WTC11 (cell line): ENCODE measurements at regions not wholly inside any gene's neighbourhood (a gene's known extent, or its start where the extent isn't known, plus 50 kb on each side); places are given as distances from the start of the nearest gene placed in this dataset.

Experiments used
- ATAC-seq: fragments of 200-7000 bp; cut with Tn5 transposase; 2 replicates; pipeline ENCODE4 v1.10.0; 2021; ENCODE audit warnings: mild to moderate bottlenecking, moderate library complexity
- CTCF ChIA-PET: fragments of 300-600 bp; sonication (Branson Sonifier 250); formaldehyde crosslinking; loops from one replicate; lab custom pipeline; 2021; ENCODE audit warnings: antibody characterized with exemption; lab: Charles Lee
- POLR2A ChIA-PET: fragments of 350-600 bp; sonication (Branson Sonifier 250); formaldehyde crosslinking; loops from one replicate; lab custom pipeline; 2021; ENCODE audit warnings: antibody characterized with exemption; lab: Charles Lee
- DNase-seq: peaks from one replicate; pipeline ENCODE4 v3.0.0; 2021; ENCODE audit warnings: low spot score
- H3K27ac Mint-ChIP-seq: 2 replicates; pipeline ENCODE4 v1.8.0; 2021; ENCODE audit warnings: mixed read lengths
- H3K27me3 Mint-ChIP-seq: 2 replicates; pipeline ENCODE4 v1.8.0; 2021; ENCODE audit warnings: low read depth, mild to moderate bottlenecking, moderate library complexity, mixed read lengths
- H3K36me3 Mint-ChIP-seq: 2 replicates; pipeline ENCODE4 v1.8.0; 2021; ENCODE audit warnings: mixed read lengths
- H3K4me1 Mint-ChIP-seq: 2 replicates; pipeline ENCODE4 v1.8.0; 2022; ENCODE audit warnings: mixed read lengths
- H3K4me3 Mint-ChIP-seq: 2 replicates; pipeline ENCODE4 v1.8.0; 2021; ENCODE audit warnings: mild to moderate bottlenecking, moderate library complexity, mixed read lengths
- H3K9me3 Mint-ChIP-seq: 2 replicates; pipeline ENCODE4 v1.8.0; 2021; ENCODE audit warnings: mixed read lengths
- ATF1 ChIP-seq: sonication (generic); formaldehyde crosslinking; IDR thresholded peaks from 2 replicates; pipeline ENCODE4 v1.8.1; 2023; ENCODE audit warnings: mild to moderate bottlenecking, moderate library complexity, missing genetic modification reagents
- CREM ChIP-seq: sonication (generic); formaldehyde crosslinking; IDR thresholded peaks from 2 replicates; pipeline ENCODE4 v1.8.1; 2022; ENCODE audit warnings: mild to moderate bottlenecking, missing genetic modification reagents, moderate library complexity
- ELF4 ChIP-seq: sonication (generic); formaldehyde crosslinking; IDR thresholded peaks from 2 replicates; pipeline ENCODE4 v1.8.1; 2022; ENCODE audit warnings: low read depth, mild to moderate bottlenecking, moderate library complexity, missing genetic modification reagents
- FOXK1 ChIP-seq: sonication (generic); formaldehyde crosslinking; IDR thresholded peaks from 2 replicates; pipeline ENCODE4 v1.8.0; 2022; ENCODE audit warnings: mild to moderate bottlenecking, moderate library complexity, missing genetic modification reagents
- FOXP1 ChIP-seq: sonication (generic); formaldehyde crosslinking; IDR thresholded peaks from 2 replicates; pipeline ENCODE4 v1.8.0; 2022; ENCODE audit warnings: missing genetic modification reagents, mild to moderate bottlenecking, moderate library complexity, borderline replicate concordance
- GABPB1 ChIP-seq: sonication (generic); formaldehyde crosslinking; IDR thresholded peaks from 2 replicates; pipeline ENCODE4 v1.8.1; 2023; ENCODE audit warnings: mild to moderate bottlenecking, missing genetic modification reagents
- GTF2I ChIP-seq: fragments of 250-450 bp; sonication (Bioruptor Pico); conservative IDR thresholded peaks from 2 replicates; pipeline ENCODE4 v1.4.0; 2021; ENCODE audit warnings: mild to moderate bottlenecking
- HMGXB4 ChIP-seq: sonication (generic); formaldehyde crosslinking; IDR thresholded peaks from 2 replicates; pipeline ENCODE4 v1.8.1; 2023; ENCODE audit warnings: mild to moderate bottlenecking, moderate library complexity, missing genetic modification reagents
- IRF2 ChIP-seq: sonication (generic); formaldehyde crosslinking; IDR thresholded peaks from 2 replicates; pipeline ENCODE4 v1.8.0; 2022; ENCODE audit warnings: low read depth, missing genetic modification reagents, borderline replicate concordance
- NFE2L1 ChIP-seq: sonication (generic); formaldehyde crosslinking; IDR thresholded peaks from 2 replicates; pipeline ENCODE4 v1.8.1; 2023; ENCODE audit warnings: missing genetic modification reagents
- NFYB ChIP-seq: sonication (generic); formaldehyde crosslinking; conservative IDR thresholded peaks from 2 replicates; pipeline ENCODE4 v1.8.0; 2022; ENCODE audit warnings: low read depth, missing genetic modification reagents
- NR3C1 ChIP-seq: sonication (generic); formaldehyde crosslinking; conservative IDR thresholded peaks from 2 replicates; pipeline ENCODE4 v1.8.1; 2023; ENCODE audit warnings: low read depth, mild to moderate bottlenecking, missing genetic modification reagents
- SOX15 ChIP-seq: fragments of 250-450 bp; sonication (Bioruptor Pico); IDR thresholded peaks from 2 replicates; pipeline ENCODE4 v1.9.0; 2021; ENCODE audit warnings: mild to moderate bottlenecking
- TEAD1 ChIP-seq: sonication (generic); formaldehyde crosslinking; IDR thresholded peaks from 2 replicates; pipeline ENCODE4 v1.8.0; 2022; ENCODE audit warnings: mild to moderate bottlenecking, missing genetic modification reagents
- TP53 ChIP-seq: sonication (generic); formaldehyde crosslinking; IDR thresholded peaks from 2 replicates; pipeline ENCODE4 v1.8.1; 2023; ENCODE audit warnings: mild to moderate bottlenecking, missing genetic modification reagents
- ZBTB21 ChIP-seq: sonication (generic); formaldehyde crosslinking; IDR thresholded peaks from 2 replicates; pipeline ENCODE4 v1.8.1; 2023; ENCODE audit warnings: mild to moderate bottlenecking, missing genetic modification reagents, borderline replicate concordance
- ZMAT4 ChIP-seq: fragments of 250-450 bp; sonication (Bioruptor Pico); IDR thresholded peaks from 2 replicates; pipeline ENCODE4 v1.9.0; 2021; ENCODE audit warnings: mild to moderate bottlenecking
- ZSCAN18 ChIP-seq: fragments of 250-450 bp; sonication (Bioruptor Pico); IDR thresholded peaks from 2 replicates; pipeline ENCODE4 v2.1.2; 2022; ENCODE audit warnings: mild to moderate bottlenecking, moderate library complexity
- TF ChIP-seq, protein P1 (sequence below): fragments of 250-450 bp; sonication (Bioruptor Pico); conservative IDR thresholded peaks from 2 replicates; pipeline ENCODE4 v1.9.0; 2021; ENCODE audit warnings: mild to moderate bottlenecking
- TF ChIP-seq, protein P2 (sequence below): sonication (generic); formaldehyde crosslinking; IDR thresholded peaks from 2 replicates; pipeline ENCODE4 v1.8.0; 2023; ENCODE audit warnings: mild to moderate bottlenecking, missing genetic modification reagents
- TF ChIP-seq, protein P3 (sequence below): sonication (generic); formaldehyde crosslinking; IDR thresholded peaks from 2 replicates; pipeline ENCODE4 v1.8.1; 2023; ENCODE audit warnings: mild to moderate bottlenecking, missing genetic modification reagents, moderate library complexity
- TF ChIP-seq, protein P4 (sequence below): fragments of 250-450 bp; sonication (Bioruptor Pico); IDR thresholded peaks from 2 replicates; pipeline ENCODE4 v1.8.0; 2021; ENCODE audit warnings: mild to moderate bottlenecking

DNA sequence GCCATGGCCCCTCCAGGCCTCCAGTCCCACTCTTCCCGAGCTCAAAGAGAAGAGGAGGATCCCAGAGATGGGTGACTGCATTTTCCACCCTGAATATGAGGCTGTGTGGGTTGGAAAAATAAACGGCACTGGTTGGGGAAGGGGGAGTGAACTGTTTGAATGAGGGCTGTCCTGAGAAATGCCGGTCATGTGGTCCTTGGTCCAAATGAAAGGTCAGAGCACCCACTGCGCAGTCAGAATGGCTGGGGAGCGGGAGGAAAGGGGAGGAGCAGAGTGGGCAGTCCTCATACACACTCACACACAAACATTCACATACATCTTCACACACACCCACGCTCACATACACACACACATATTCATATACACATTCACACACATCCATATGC lies 83.1 kb downstream of the MRPL14 start:
- CTCF ChIA-PET, result interaction anchor here (0.7 to 2.1 kb wide), 5 partner anchors 19 to 274 kb away, joined by 3 to 19 read pairs (median 6); partner anchors contain the start of gene VEGFA
- no peak for ATAC-seq

DNA sequence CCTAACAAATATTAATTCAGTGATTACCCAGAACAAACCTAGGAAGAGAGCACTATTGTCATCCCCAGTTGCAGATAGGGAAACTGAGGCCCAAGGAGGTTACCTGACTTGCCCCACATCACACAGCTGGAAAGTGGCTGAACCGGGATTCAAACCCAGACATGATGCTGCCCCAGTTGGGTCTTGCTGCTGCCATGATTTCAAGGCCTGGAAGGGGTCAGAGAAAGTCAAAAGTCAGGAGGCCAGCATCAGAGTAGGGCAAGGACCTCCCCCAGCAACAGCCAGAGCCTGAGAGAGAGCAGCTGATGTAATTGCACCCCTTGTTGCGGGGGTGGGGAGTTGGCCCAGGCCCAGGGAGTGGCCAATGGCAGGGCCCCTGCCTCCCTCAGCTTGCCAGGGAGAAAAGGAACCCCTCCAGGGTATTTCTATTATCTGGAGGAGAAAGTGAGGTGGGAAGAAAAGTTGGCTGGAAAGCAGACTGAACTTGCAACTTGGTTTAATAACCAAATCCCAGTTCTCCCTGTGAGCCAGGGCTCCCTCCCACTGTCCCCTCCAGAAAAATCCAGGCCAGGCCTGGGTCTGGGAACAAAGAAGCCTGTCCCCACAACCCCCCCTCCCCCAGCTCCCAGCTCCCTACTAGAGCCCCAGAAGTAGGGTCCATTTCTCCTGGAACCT lies 83.6 kb downstream of the MRPL14 start:
- TF ChIP-seq IRF2 (CRISPR knock-in tag), result no peak
- TF ChIP-seq, protein P1, sequence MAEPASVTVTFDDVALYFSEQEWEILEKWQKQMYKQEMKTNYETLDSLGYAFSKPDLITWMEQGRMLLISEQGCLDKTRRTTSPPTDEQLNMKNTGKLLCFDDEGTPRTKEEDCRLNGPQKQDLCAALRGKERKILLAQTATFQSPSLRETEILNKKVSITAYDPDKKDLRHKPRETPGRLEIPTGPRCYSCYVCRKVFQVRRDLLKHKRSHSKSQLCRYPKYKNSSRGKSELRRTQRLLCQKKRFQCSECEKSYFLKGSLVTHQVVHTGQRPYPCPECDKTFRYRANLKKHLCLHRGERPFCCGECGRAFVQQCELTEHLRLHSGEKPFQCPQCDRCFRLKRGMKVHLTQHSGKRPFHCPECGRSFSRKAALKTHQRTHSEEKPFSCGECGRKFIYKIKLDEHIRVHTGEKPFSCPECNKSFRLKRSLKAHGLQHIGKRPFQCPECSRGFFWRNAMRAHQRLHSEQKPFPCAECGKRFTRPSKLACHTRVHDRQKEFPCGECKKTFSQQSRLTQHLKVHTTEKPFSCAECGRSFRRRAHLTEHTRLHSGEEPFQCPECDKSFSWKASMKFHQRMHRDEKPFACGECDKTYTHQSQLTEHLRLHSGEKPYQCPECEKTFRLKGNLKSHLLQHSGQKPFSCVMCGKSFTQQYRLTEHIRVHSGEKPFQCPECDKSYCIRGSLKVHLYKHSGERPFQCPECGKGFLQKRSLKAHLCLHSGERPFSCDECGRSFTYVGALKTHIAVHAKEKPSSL, result no peak
- TF ChIP-seq NR3C1 (CRISPR knock-in tag), result no peak
- peak; percentile 98 for TF ChIP-seq GABPB1 (CRISPR knock-in tag)
- TF ChIP-seq, protein P2, sequence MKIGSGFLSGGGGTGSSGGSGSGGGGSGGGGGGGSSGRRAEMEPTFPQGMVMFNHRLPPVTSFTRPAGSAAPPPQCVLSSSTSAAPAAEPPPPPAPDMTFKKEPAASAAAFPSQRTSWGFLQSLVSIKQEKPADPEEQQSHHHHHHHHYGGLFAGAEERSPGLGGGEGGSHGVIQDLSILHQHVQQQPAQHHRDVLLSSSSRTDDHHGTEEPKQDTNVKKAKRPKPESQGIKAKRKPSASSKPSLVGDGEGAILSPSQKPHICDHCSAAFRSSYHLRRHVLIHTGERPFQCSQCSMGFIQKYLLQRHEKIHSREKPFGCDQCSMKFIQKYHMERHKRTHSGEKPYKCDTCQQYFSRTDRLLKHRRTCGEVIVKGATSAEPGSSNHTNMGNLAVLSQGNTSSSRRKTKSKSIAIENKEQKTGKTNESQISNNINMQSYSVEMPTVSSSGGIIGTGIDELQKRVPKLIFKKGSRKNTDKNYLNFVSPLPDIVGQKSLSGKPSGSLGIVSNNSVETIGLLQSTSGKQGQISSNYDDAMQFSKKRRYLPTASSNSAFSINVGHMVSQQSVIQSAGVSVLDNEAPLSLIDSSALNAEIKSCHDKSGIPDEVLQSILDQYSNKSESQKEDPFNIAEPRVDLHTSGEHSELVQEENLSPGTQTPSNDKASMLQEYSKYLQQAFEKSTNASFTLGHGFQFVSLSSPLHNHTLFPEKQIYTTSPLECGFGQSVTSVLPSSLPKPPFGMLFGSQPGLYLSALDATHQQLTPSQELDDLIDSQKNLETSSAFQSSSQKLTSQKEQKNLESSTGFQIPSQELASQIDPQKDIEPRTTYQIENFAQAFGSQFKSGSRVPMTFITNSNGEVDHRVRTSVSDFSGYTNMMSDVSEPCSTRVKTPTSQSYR (CRISPR knock-in tag), result 0 out of 2 replicates have a peak, but pooled peaks have one; percentile 42
- peaks cover 37% of the 10 kb centered on the region for H3K4me1 Mint-ChIP-seq
- no peaks in the 10 kb centered on the region for H3K36me3 Mint-ChIP-seq
- no peaks in the 10 kb centered on the region for H3K27me3 Mint-ChIP-seq
- no peak overlapping the region for H3K4me3 Mint-ChIP-seq
- no peak overlapping the region for H3K27ac Mint-ChIP-seq
- DNase-seq (peak; percentile 54), ATAC-seq (peak; percentile 62)
- POLR2A ChIA-PET, result interaction anchor here (0.8 kb wide), 1 partner anchor 273 kb away, joined by 3 read pairs; the partner anchor contains the start of gene VEGFA
- H3K9me3 Mint-ChIP-seq, result no peaks in the 10 kb centered on the region
- CTCF ChIA-PET, result interaction anchor here (0.7 to 2.1 kb wide), 7 partner anchors 19 to 376 kb away, joined by 3 to 19 read pairs (median 5); partner anchors contain the start of gene VEGFA

More for the DNA sequence above, 83.1 kb downstream of the MRPL14 start:
- Mint-ChIP-seq H3K27ac (no peak overlapping the region), H3K27me3 (no peaks in the 10 kb centered on the region), H3K9me3 (no peaks in the 10 kb centered on the region), H3K4me1 (peaks cover 34% of the 10 kb centered on the region)
- POLR2A ChIA-PET, result no interaction called here
- no peak for DNase-seq
- TF ChIP-seq, protein P3, sequence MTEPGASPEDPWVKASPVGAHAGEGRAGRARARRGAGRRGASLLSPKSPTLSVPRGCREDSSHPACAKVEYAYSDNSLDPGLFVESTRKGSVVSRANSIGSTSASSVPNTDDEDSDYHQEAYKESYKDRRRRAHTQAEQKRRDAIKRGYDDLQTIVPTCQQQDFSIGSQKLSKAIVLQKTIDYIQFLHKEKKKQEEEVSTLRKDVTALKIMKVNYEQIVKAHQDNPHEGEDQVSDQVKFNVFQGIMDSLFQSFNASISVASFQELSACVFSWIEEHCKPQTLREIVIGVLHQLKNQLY, result no peak
- TF ChIP-seq HMGXB4 (CRISPR knock-in tag), result no peak
- no peak for TF ChIP-seq ELF4 (CRISPR knock-in tag)
- TF ChIP-seq ZSCAN18 (CRISPR knock-in tag), result no peak
- TF ChIP-seq FOXP1 (CRISPR knock-in tag), result no peak
- TF ChIP-seq SOX15 (CRISPR knock-in tag), result no peak
- TF ChIP-seq FOXK1 (CRISPR knock-in tag), result no peak
- TF ChIP-seq ZMAT4, result no peak
- TF ChIP-seq NFE2L1 (CRISPR knock-in tag), result no peak
- no peak for TF ChIP-seq ATF1 (CRISPR knock-in tag)
- no peak for TF ChIP-seq ZBTB21 (CRISPR knock-in tag)
- no peak for TF ChIP-seq IRF2 (CRISPR knock-in tag)
- TF ChIP-seq, protein P4, sequence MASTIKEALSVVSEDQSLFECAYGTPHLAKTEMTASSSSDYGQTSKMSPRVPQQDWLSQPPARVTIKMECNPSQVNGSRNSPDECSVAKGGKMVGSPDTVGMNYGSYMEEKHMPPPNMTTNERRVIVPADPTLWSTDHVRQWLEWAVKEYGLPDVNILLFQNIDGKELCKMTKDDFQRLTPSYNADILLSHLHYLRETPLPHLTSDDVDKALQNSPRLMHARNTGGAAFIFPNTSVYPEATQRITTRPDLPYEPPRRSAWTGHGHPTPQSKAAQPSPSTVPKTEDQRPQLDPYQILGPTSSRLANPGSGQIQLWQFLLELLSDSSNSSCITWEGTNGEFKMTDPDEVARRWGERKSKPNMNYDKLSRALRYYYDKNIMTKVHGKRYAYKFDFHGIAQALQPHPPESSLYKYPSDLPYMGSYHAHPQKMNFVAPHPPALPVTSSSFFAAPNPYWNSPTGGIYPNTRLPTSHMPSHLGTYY (CRISPR knock-in tag), result no peak
- no peak for TF ChIP-seq TP53 (CRISPR knock-in tag)
- no peak for TF ChIP-seq TEAD1
- no peak for TF ChIP-seq GTF2I (CRISPR knock-in tag)
- TF ChIP-seq CREM (CRISPR knock-in tag), result no peak
- TF ChIP-seq NFYB, result no peak
- TF ChIP-seq, all 79 proteins: peak for 0
- no peaks in the 10 kb centered on the region for H3K36me3 Mint-ChIP-seq
- H3K4me3 Mint-ChIP-seq, result no peak overlapping the region
